ENCODE measurements at regions not wholly inside any gene's neighbourhood (a gene's known extent, or its start where the extent isn't known, plus 50 kb on each side); places are given as distances from the start of the nearest gene placed in this dataset.

- no peak for TF ChIP-seq POLR2A (IDR thresholded peaks at IDR 0.05)
- no peak for TF ChIP-seq CTCF (IDR thresholded peaks at IDR 0.05)
Measured at GRCh38 chr2:235142601-235143000, 190.8 kb downstream of the SH3BP4 start.

Measured in testis (tissue), 2 donors.